ENCODE measurements at regions not wholly inside any gene's neighbourhood (a gene's known extent, or its start where the extent isn't known, plus 50 kb on each side); places are given as distances from the start of the nearest gene placed in this dataset.

- no peak for DNase-seq
These were observed 638.5 kb downstream of the MED13L start for GRCh38 chr12:115638733-115639647.

GRCh38 chr12:115636546-115636945 is 640.9 kb downstream of the MED13L start:
- DNase-seq: no peak

- no peak for DNase-seq
These were observed 645.2 kb downstream of the MED13L start for GRCh38 chr12:115632308-115632707.

- no peak for DNase-seq
These were observed 647.4 kb downstream of the MED13L start for GRCh38 chr12:115630136-115630535.

GRCh38 chr12:115626210-115626609 is 651.3 kb downstream of the MED13L start:
- DNase-seq: no peak

- no peak for DNase-seq
These were observed 653.6 kb downstream of the MED13L start for GRCh38 chr12:115623764-115624334.

- no peak for DNase-seq
These were observed 654.2 kb downstream of the MED13L start for GRCh38 chr12:115623275-115623674.

- no peak for DNase-seq
These were observed 656.7 kb downstream of the MED13L start for GRCh38 chr12:115620816-115621215.

GRCh38 chr12:115619889-115620288 is 657.6 kb downstream of the MED13L start:
- DNase-seq: no peak

GRCh38 chr12:115619061-115619460 is 658.4 kb downstream of the MED13L start:
- no peak for DNase-seq

- no peak for DNase-seq
These were observed 659.4 kb downstream of the MED13L start for GRCh38 chr12:115618105-115618504.

- DNase-seq: no peak
These were observed 660.1 kb downstream of the MED13L start for GRCh38 chr12:115617391-115617790.

GRCh38 chr12:115611477-115611876 is 666.0 kb downstream of the MED13L start:
- DNase-seq: no peak

- DNase-seq: no peak
These were observed 668.1 kb downstream of the MED13L start for GRCh38 chr12:115609347-115609746.

GRCh38 chr12:115606040-115606439 is 671.5 kb downstream of the MED13L start:
- DNase-seq: no peak

- peak; percentile 21 to 42 for DNase-seq
These were observed 678.4 kb downstream of the MED13L start for GRCh38 chr12:115598871-115599811.

- DNase-seq: no peak
These were observed 680.3 kb downstream of the MED13L start for GRCh38 chr12:115597157-115597712.

GRCh38 chr12:115588131-115588530 is 689.4 kb downstream of the MED13L start:
- no peak for DNase-seq

GRCh38 chr12:115584156-115584555 is 693.3 kb downstream of the MED13L start:
- no peak for DNase-seq

GRCh38 chr12:115583591-115583990 is 693.9 kb downstream of the MED13L start:
- no peak for DNase-seq

GRCh38 chr12:115577401-115577800 is 700.1 kb downstream of the MED13L start:
- DNase-seq: no peak

GRCh38 chr12:115574826-115575225 is 702.7 kb downstream of the MED13L start:
- DNase-seq: no peak

GRCh38 chr12:115572440-115572839 is 705.1 kb downstream of the MED13L start:
- DNase-seq: peak in 1 of 2 donors; percentile 23

All from hippocampal formation (tissue), 2 donors.